Bronchial epithelial cell (primary cell): ENCODE measurements at regions not wholly inside any gene's neighbourhood (a gene's known extent, or its start where the extent isn't known, plus 50 kb on each side); places are given as distances from the start of the nearest gene placed in this dataset.

Experiments used
- DNase-seq: peaks from one replicate; pipeline ENCODE4 v3.0.0-alpha.2; 2010; ENCODE audit warnings: low read depth
- FAIRE-seq: peaks from 2 replicates; lab custom pipeline; 2011; peaks lifted over from hg19 to GRCh38; lab: Jason Lieb, UNC
- H3K27me3 ChIP-seq: 2 replicates; pipeline ENCODE4 v1.5.1; 2011; ENCODE audit warnings: low read length; ENCODE audit not compliant: control insufficient read depth, insufficient read depth
- H3K36me3 ChIP-seq: 2 replicates; pipeline ENCODE4 v1.5.1; 2011; ENCODE audit warnings: low read length; ENCODE audit not compliant: control insufficient read depth, insufficient read depth
- H3K4me3 ChIP-seq: 2 replicates; pipeline ENCODE4 v1.5.1; 2011; ENCODE audit warnings: mild to moderate bottlenecking, low read depth, low read length, control low read depth
- CTCF ChIP-seq: IDR thresholded peaks from 2 replicates; pipeline ENCODE4 v1.5.1; 2011; ENCODE audit warnings: mild to moderate bottlenecking, moderate library complexity, low read length, control low read depth, inconsistent platforms; ENCODE audit not compliant: insufficient read depth, severe bottlenecking

DNA sequence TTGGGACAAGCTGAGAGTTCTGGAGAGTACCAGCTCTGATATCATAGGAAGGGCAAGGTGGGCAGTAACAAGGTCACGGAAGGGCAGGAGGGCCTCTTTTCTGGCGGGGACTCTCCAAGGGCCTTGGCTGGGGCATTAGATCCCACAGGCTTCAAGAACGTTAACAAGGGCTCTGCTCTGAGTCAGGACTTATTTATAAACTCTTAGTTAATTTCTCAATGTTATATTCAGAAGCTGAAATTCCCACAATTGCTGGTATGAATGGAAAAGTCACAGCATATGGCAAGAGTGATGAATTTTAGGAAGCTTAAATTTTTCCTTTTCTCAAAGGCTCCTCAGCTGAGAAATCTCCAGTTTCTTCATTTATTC, 320.2 kb upstream of the TBC1D5 start:
- no peak for TF ChIP-seq CTCF
- Histone ChIP-seq H3K4me3 (no peak overlapping the region), H3K27me3 (no peaks in the 10 kb centered on the region), H3K36me3 (no peaks in the 10 kb centered on the region)
- DNase-seq (no peak), FAIRE-seq (no peak)

DNA sequence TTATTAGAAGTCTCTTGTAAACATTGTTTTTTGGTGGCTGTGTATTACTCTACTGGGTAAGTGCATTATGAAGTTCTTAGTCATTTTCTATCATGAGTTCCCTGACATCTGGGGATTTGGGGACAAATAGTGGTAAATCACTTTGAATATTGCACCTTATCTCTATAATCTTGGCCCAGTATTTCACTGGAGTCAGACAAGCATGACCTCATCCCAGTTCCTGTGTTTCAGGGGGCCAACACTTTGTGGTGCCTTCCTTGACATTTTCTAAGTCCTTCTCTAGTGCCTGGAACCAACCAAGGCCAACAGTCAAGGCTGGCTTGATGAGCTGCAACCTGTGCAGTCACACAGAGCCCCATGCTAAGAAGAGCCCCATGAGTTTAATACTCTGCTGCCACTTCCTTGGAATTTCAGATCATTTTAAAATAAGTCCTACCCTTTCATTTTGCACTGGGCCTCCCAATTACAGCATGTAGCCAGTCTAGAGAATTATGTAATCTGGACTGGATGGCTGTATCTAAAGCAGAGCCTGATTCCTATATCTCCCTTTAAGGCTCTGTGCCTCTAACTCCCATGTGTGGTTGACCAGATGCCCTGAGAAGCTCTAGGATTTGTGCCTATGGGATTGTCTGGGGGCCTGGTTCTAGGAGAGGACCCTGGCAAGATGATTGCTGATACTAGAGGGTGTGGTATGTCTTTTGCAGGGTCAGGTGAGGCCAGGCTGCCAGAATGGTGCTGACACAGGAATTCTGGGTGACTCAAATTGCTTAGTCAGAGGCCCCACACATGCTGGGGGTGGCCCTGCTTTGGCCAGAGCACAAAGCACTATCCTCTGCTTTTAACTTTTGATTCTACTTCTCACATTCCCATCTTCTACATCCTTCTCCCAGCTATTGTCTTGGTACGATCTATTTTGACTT, 319.6 kb upstream of the TBC1D5 start:
- no peak overlapping the region for H3K4me3 ChIP-seq
- DNase-seq (peak; percentile 77), FAIRE-seq (no peak)
- no peak for TF ChIP-seq CTCF
- no peaks in the 10 kb centered on the region for H3K27me3 ChIP-seq
- no peaks in the 10 kb centered on the region for H3K36me3 ChIP-seq

DNA sequence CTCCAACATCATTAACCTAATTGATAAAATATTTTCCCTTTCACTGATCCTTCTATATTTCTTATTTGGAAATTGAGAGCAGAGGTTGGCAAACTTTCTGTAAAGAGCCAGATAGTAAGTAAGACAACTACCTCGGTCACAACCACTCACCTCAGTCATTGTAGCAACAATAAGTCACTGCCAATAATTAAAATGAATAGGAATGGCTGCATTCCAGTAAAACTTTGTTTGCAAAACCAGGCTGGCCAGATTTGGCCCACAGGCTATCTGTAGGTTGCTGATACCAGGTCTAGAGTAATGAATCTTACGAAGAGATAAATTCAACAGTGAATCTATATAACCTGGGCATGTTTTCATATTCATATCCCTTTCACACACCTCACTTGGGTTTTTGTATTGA, 316.2 kb upstream of the TBC1D5 start:
- no peaks in the 10 kb centered on the region for H3K27me3 ChIP-seq
- FAIRE-seq, result no peak

DNA sequence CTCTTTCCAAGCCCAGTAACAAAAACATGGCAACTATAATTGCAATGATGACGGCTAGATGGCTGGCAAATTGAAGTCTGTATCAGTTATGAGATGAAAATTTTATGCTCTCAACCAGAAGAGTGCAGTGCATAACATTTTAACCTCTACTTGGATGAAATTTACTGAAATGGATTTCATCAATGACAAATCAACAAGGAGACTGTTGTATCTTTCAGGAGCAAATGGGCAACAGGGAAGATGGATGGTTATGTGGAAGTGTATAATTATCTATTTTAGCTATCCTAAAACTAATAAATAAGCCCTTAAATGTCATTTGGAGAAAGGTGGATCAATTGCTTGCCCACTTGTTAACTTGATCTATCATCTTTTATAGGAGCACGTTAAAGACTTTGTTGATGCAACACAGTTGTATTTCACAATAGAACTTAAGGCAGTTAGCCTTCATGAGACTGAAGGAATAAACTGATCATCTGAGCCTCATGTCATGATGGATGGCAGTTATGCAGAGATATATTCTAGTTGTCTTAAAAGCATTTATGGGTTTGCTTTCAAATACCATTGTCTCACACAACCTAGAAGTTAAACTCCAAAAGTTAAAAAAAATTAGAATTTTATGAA, 315.1 kb upstream of the TBC1D5 start:
- H3K4me3 ChIP-seq, result no peak overlapping the region
- no peaks in the 10 kb centered on the region for H3K36me3 ChIP-seq
- DNase-seq, result no peak
- no peak for TF ChIP-seq CTCF
- H3K27me3 ChIP-seq, result no peaks in the 10 kb centered on the region
- FAIRE-seq, result no peak

More for the DNA sequence above, 316.2 kb upstream of the TBC1D5 start:
- no peak overlapping the region for H3K4me3 ChIP-seq
- H3K36me3 ChIP-seq, result no peaks in the 10 kb centered on the region
- no peak for TF ChIP-seq CTCF
- no peak for DNase-seq

- no peak overlapping the region for H3K4me3 ChIP-seq
- DNase-seq, result no peak
- no peaks in the 10 kb centered on the region for H3K36me3 ChIP-seq
- no peak for TF ChIP-seq CTCF
- H3K27me3 ChIP-seq, result no peaks in the 10 kb centered on the region
- FAIRE-seq, result no peak
Measured at GRCh38 chr3:18054625-18055024, 312.2 kb upstream of the TBC1D5 start.
